Bronchial epithelial cell (primary cell): ENCODE measurements at regions not wholly inside any gene's neighbourhood (a gene's known extent, or its start where the extent isn't known, plus 50 kb on each side); places are given as distances from the start of the nearest gene placed in this dataset.
"Not testable (repeated sequence)": the region's sequence is repeated elsewhere in the genome, so short reads cannot be mapped to it uniquely, and the experiment has no call there.

Source experiments
- DNase-seq: peaks from one replicate; pipeline ENCODE4 v3.0.0-alpha.2; 2010; ENCODE audit warnings: low read depth
- FAIRE-seq: peaks from 2 replicates; lab custom pipeline; 2011; peaks lifted over from hg19 to GRCh38; lab: Jason Lieb, UNC
- H3K27me3 ChIP-seq: 2 replicates; pipeline ENCODE4 v1.5.1; 2011; ENCODE audit warnings: low read length; ENCODE audit not compliant: control insufficient read depth, insufficient read depth
- H3K36me3 ChIP-seq: 2 replicates; pipeline ENCODE4 v1.5.1; 2011; ENCODE audit warnings: low read length; ENCODE audit not compliant: control insufficient read depth, insufficient read depth
- H3K4me3 ChIP-seq: 2 replicates; pipeline ENCODE4 v1.5.1; 2011; ENCODE audit warnings: mild to moderate bottlenecking, low read depth, low read length, control low read depth
- CTCF ChIP-seq: IDR thresholded peaks from 2 replicates; pipeline ENCODE4 v1.5.1; 2011; ENCODE audit warnings: mild to moderate bottlenecking, moderate library complexity, low read length, control low read depth, inconsistent platforms; ENCODE audit not compliant: insufficient read depth, severe bottlenecking

GRCh38 chr20:53887973-53888372 lies 182.4 kb downstream of the BCAS1 start:
- FAIRE-seq (no peak), DNase-seq (no peak)
- Histone ChIP-seq H3K36me3 (no peaks in the 10 kb centered on the region), H3K4me3 (no peak overlapping the region), H3K27me3 (no peaks in the 10 kb centered on the region)
- no peak for TF ChIP-seq CTCF

GRCh38 chr20:53884859-53885541 lies 185.4 kb downstream of the BCAS1 start:
- Histone ChIP-seq H3K36me3 (no peaks in the 10 kb centered on the region), H3K27me3 (no peaks in the 10 kb centered on the region), H3K4me3 (no peak overlapping the region)
- no peak for TF ChIP-seq CTCF
- DNase-seq (peak; percentile 31), FAIRE-seq (no peak)

- H3K36me3 ChIP-seq: no peaks in the 10 kb centered on the region
- no peak for TF ChIP-seq CTCF
- H3K4me3 ChIP-seq: no peak overlapping the region
- DNase-seq (peak; percentile 62), FAIRE-seq (no peak)
- no peaks in the 10 kb centered on the region for H3K27me3 ChIP-seq
Observed at GRCh38 chr20:53883098-53883911, 187.1 kb downstream of the BCAS1 start.

- not testable (repeated sequence) for H3K4me3 ChIP-seq, H3K27me3 ChIP-seq, FAIRE-seq, H3K36me3 ChIP-seq, DNase-seq
Observed at GRCh38 chr20:53882438-53882986, 187.9 kb downstream of the BCAS1 start.

- H3K27me3 ChIP-seq: no peaks in the 10 kb centered on the region
- no peaks in the 10 kb centered on the region for H3K36me3 ChIP-seq
- no peak for DNase-seq
- TF ChIP-seq CTCF: no peak
- no peak overlapping the region for H3K4me3 ChIP-seq
- FAIRE-seq: no peak
Observed at GRCh38 chr20:53881362-53881761, 189.0 kb downstream of the BCAS1 start.

GRCh38 chr20:53880108-53880641 lies 190.2 kb downstream of the BCAS1 start:
- no peak overlapping the region for H3K4me3 ChIP-seq
- FAIRE-seq (no peak), DNase-seq (no peak)
- no peaks in the 10 kb centered on the region for H3K36me3 ChIP-seq
- no peak for TF ChIP-seq CTCF
- no peaks in the 10 kb centered on the region for H3K27me3 ChIP-seq
